ENCODE measurements at regions not wholly inside any gene's neighbourhood (a gene's known extent, or its start where the extent isn't known, plus 50 kb on each side); places are given as distances from the start of the nearest gene placed in this dataset.

DNA sequence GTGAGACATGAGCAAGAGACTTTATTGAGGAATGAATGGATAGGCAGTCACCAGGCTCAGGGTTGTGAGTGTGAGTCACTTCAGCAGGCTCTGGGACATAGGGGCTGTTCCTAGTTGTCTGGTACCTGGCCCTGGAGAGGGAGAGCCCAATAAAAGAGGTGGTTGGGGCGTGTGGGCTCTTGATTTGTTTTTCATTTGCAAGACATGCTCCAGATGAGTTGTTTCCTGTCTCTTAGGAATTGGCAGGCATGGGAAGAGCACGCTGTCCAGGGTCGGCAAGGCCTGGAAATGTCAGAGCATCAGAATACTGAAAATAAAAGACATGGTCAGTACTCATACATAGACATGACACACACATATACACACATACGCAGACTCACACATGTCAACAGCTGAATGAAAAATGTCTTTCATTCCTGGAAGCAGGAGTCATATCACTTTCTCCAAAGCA lies 166.3 kb upstream of the SULF2 start:
- no peak for ATAC-seq
- no peak for TF ChIP-seq CSDC2 (CRISPR knock-in tag; IDR thresholded peaks at IDR 0.05)
- TF ChIP-seq BACH2 (CRISPR knock-in tag; IDR thresholded peaks at IDR 0.05; ENCODE audit: borderline replicate concordance) = no peak
- TF ChIP-seq ZC3H10 (CRISPR knock-in tag; IDR thresholded peaks at IDR 0.05) = no peak
- TF ChIP-seq, protein P1, sequence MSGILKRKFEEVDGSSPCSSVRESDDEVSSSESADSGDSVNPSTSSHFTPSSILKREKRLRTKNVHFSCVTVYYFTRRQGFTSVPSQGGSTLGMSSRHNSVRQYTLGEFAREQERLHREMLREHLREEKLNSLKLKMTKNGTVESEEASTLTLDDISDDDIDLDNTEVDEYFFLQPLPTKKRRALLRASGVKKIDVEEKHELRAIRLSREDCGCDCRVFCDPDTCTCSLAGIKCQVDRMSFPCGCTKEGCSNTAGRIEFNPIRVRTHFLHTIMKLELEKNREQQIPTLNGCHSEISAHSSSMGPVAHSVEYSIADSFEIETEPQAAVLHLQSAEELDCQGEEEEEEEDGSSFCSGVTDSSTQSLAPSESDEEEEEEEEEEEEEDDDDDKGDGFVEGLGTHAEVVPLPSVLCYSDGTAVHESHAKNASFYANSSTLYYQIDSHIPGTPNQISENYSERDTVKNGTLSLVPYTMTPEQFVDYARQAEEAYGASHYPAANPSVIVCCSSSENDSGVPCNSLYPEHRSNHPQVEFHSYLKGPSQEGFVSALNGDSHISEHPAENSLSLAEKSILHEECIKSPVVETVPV (CRISPR knock-in tag; IDR thresholded peaks at IDR 0.05) = no peak
- TF ChIP-seq PPARA (CRISPR knock-in tag; IDR thresholded peaks at IDR 0.05; ENCODE audit: borderline replicate concordance) = no peak
- no peak for TF ChIP-seq ZNF8 (CRISPR knock-in tag; IDR thresholded peaks at IDR 0.05)
- TF ChIP-seq, protein P2, sequence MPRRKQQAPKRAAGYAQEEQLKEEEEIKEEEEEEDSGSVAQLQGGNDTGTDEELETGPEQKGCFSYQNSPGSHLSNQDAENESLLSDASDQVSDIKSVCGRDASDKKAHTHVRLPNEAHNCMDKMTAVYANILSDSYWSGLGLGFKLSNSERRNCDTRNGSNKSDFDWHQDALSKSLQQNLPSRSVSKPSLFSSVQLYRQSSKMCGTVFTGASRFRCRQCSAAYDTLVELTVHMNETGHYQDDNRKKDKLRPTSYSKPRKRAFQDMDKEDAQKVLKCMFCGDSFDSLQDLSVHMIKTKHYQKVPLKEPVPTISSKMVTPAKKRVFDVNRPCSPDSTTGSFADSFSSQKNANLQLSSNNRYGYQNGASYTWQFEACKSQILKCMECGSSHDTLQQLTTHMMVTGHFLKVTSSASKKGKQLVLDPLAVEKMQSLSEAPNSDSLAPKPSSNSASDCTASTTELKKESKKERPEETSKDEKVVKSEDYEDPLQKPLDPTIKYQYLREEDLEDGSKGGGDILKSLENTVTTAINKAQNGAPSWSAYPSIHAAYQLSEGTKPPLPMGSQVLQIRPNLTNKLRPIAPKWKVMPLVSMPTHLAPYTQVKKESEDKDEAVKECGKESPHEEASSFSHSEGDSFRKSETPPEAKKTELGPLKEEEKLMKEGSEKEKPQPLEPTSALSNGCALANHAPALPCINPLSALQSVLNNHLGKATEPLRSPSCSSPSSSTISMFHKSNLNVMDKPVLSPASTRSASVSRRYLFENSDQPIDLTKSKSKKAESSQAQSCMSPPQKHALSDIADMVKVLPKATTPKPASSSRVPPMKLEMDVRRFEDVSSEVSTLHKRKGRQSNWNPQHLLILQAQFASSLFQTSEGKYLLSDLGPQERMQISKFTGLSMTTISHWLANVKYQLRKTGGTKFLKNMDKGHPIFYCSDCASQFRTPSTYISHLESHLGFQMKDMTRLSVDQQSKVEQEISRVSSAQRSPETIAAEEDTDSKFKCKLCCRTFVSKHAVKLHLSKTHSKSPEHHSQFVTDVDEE (CRISPR knock-in tag; IDR thresholded peaks at IDR 0.05) = no peak
- no peak for TF ChIP-seq TOX (CRISPR knock-in tag; IDR thresholded peaks at IDR 0.05; ENCODE audit: borderline replicate concordance)
- TF ChIP-seq, protein P3, sequence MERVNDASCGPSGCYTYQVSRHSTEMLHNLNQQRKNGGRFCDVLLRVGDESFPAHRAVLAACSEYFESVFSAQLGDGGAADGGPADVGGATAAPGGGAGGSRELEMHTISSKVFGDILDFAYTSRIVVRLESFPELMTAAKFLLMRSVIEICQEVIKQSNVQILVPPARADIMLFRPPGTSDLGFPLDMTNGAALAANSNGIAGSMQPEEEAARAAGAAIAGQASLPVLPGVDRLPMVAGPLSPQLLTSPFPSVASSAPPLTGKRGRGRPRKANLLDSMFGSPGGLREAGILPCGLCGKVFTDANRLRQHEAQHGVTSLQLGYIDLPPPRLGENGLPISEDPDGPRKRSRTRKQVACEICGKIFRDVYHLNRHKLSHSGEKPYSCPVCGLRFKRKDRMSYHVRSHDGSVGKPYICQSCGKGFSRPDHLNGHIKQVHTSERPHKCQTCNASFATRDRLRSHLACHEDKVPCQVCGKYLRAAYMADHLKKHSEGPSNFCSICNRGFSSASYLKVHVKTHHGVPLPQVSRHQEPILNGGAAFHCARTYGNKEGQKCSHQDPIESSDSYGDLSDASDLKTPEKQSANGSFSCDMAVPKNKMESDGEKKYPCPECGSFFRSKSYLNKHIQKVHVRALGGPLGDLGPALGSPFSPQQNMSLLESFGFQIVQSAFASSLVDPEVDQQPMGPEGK (CRISPR knock-in tag; IDR thresholded peaks at IDR 0.05; ENCODE audit: borderline replicate concordance) = no peak
- TF ChIP-seq ZNF565 (CRISPR knock-in tag; conservative IDR thresholded peaks at IDR 0.05; ENCODE audit: low read depth) = no peak
- TF ChIP-seq, protein P4, sequence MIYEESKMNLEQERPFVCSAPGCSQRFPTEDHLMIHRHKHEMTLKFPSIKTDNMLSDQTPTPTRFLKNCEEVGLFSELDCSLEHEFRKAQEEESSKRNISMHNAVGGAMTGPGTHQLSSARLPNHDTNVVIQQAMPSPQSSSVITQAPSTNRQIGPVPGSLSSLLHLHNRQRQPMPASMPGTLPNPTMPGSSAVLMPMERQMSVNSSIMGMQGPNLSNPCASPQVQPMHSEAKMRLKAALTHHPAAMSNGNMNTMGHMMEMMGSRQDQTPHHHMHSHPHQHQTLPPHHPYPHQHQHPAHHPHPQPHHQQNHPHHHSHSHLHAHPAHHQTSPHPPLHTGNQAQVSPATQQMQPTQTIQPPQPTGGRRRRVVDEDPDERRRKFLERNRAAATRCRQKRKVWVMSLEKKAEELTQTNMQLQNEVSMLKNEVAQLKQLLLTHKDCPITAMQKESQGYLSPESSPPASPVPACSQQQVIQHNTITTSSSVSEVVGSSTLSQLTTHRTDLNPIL (CRISPR knock-in tag; IDR thresholded peaks at IDR 0.05; ENCODE audit: low read depth) = no peak
- no peak for TF ChIP-seq ZFP30 (CRISPR knock-in tag; IDR thresholded peaks at IDR 0.05)
- TF ChIP-seq, protein P5, sequence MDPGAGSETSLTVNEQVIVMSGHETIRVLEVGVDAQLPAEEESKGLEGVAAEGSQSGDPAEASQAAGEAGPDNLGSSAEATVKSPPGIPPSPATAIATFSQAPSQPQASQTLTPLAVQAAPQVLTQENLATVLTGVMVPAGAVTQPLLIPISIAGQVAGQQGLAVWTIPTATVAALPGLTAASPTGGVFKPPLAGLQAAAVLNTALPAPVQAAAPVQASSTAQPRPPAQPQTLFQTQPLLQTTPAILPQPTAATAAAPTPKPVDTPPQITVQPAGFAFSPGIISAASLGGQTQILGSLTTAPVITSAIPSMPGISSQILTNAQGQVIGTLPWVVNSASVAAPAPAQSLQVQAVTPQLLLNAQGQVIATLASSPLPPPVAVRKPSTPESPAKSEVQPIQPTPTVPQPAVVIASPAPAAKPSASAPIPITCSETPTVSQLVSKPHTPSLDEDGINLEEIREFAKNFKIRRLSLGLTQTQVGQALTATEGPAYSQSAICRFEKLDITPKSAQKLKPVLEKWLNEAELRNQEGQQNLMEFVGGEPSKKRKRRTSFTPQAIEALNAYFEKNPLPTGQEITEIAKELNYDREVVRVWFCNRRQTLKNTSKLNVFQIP (CRISPR knock-in tag; IDR thresholded peaks at IDR 0.05; ENCODE audit: borderline replicate concordance, low read depth) = no peak
- no peak for TF ChIP-seq TCF4 (CRISPR knock-in tag; IDR thresholded peaks at IDR 0.05; ENCODE audit: borderline replicate concordance)
- no peak for TF ChIP-seq ARNTL (CRISPR knock-in tag; IDR thresholded peaks at IDR 0.05; ENCODE audit: borderline replicate concordance, low read depth)
- no peak for TF ChIP-seq ZNF70 (CRISPR knock-in tag; IDR thresholded peaks at IDR 0.05)
- TF ChIP-seq ZFP3 (CRISPR knock-in tag; IDR thresholded peaks at IDR 0.05) = no peak
- no peak for TF ChIP-seq SNAI2 (CRISPR knock-in tag; IDR thresholded peaks at IDR 0.05)

DNA sequence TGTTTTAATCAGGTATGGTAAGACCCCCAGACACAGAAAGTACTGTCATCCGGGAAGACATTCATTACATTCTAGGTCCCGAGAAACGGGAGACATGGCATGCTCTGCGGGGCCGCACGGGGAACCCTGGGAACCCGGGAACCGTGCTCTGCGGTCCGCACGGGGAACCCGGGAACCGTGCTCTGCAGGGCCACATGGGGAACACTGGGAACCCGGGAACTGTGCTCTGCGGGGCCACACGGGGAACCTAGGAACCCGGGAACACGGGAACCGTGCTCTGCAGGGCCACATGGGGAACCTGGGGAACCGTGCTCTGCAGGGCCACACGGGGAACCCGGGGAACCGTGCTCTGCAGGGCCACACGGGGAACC lies 165.6 kb upstream of the SULF2 start:
- TF ChIP-seq ZNF70 (CRISPR knock-in tag; IDR thresholded peaks at IDR 0.05) = no peak
- TF ChIP-seq, protein P2 (CRISPR knock-in tag; IDR thresholded peaks at IDR 0.05) = no peak
- TF ChIP-seq OSR1 (CRISPR knock-in tag; IDR thresholded peaks at IDR 0.05) = no peak
- TF ChIP-seq TOX (CRISPR knock-in tag; IDR thresholded peaks at IDR 0.05; ENCODE audit: borderline replicate concordance) = no peak
- TF ChIP-seq, protein P1 (CRISPR knock-in tag; IDR thresholded peaks at IDR 0.05) = no peak
- TF ChIP-seq SNAI2 (CRISPR knock-in tag; IDR thresholded peaks at IDR 0.05) = no peak
- no peak for TF ChIP-seq GLIS3 (CRISPR knock-in tag; IDR thresholded peaks at IDR 0.05)
- no peak for TF ChIP-seq TCF4 (CRISPR knock-in tag; IDR thresholded peaks at IDR 0.05; ENCODE audit: borderline replicate concordance)
- TF ChIP-seq RARB (CRISPR knock-in tag; IDR thresholded peaks at IDR 0.05) = no peak
- TF ChIP-seq ARNTL (CRISPR knock-in tag; IDR thresholded peaks at IDR 0.05; ENCODE audit: borderline replicate concordance, low read depth) = no peak
- TF ChIP-seq ZNF565 (CRISPR knock-in tag; conservative IDR thresholded peaks at IDR 0.05; ENCODE audit: low read depth) = no peak
- no peak for TF ChIP-seq BACH2 (CRISPR knock-in tag; IDR thresholded peaks at IDR 0.05; ENCODE audit: borderline replicate concordance)
- TF ChIP-seq ZNF8 (CRISPR knock-in tag; IDR thresholded peaks at IDR 0.05) = no peak
- no peak for ATAC-seq

All from SK-N-SH treated with all-trans-retinoic acid at 6 μM for 48 hours (cell line).